Upper lobe of right lung (tissue), 1 donor: ENCODE measurements at regions not wholly inside any gene's neighbourhood (a gene's known extent, or its start where the extent isn't known, plus 50 kb on each side); places are given as distances from the start of the nearest gene placed in this dataset.
"Not testable (repeated sequence)": the region's sequence is repeated elsewhere in the genome, so short reads cannot be mapped to it uniquely, and the experiment has no call there.

ENCODE experiments used
- ATAC-seq: fragments of 200-7000 bp; cut with Tn5 transposase; one replicate; pipeline ENCODE4 v1.9.1; 2020; ENCODE audit warnings: mild to moderate bottlenecking, moderate library complexity
- DNase-seq: peaks from one replicate; pipeline ENCODE4 v3.0.0-alpha.2; 2020
- H3K27ac ChIP-seq: fragments of 200-600 bp; one replicate; pipeline ENCODE4 v1.8.0; 2022
- H3K27me3 ChIP-seq: fragments of 200-600 bp; one replicate; pipeline ENCODE4 v1.8.0; 2022; ENCODE audit warnings: mild to moderate bottlenecking
- H3K36me3 ChIP-seq: fragments of 200-600 bp; one replicate; pipeline ENCODE4 v1.8.0; 2022
- H3K4me1 ChIP-seq: fragments of 200-600 bp; one replicate; pipeline ENCODE4 v1.8.0; 2022
- H3K4me3 ChIP-seq: fragments of 200-600 bp; one replicate; pipeline ENCODE4 v1.8.0; 2022; ENCODE audit warnings: mild to moderate bottlenecking
- H3K9me3 ChIP-seq: fragments of 200-600 bp; one replicate; pipeline ENCODE4 v1.8.0; 2022
- intact Hi-C: fragments of 100-400 bp; cut with DNase I; formaldehyde crosslinking; loops from one replicate; pipeline ENCODE4 v1.11.0; 2022
- TF ChIP-seq, protein P1 (sequence below): fragments of 200-600 bp; IDR thresholded peaks from one replicate; pipeline ENCODE4 v1.8.0; 2022; ENCODE audit warnings: antibody characterized with exemption
- donor health status: DM: no; HTN: yes; CAD: no; lungs with severe emphysema.

- Histone ChIP-seq H3K4me3 (no peak overlapping the region), H3K36me3 (no peaks in the 10 kb centered on the region), H3K9me3 (no peaks in the 10 kb centered on the region), H3K27me3 (no peaks in the 10 kb centered on the region), H3K27ac (no peak overlapping the region), H3K4me1 (no peaks in the 10 kb centered on the region)
- TF ChIP-seq, protein P1, sequence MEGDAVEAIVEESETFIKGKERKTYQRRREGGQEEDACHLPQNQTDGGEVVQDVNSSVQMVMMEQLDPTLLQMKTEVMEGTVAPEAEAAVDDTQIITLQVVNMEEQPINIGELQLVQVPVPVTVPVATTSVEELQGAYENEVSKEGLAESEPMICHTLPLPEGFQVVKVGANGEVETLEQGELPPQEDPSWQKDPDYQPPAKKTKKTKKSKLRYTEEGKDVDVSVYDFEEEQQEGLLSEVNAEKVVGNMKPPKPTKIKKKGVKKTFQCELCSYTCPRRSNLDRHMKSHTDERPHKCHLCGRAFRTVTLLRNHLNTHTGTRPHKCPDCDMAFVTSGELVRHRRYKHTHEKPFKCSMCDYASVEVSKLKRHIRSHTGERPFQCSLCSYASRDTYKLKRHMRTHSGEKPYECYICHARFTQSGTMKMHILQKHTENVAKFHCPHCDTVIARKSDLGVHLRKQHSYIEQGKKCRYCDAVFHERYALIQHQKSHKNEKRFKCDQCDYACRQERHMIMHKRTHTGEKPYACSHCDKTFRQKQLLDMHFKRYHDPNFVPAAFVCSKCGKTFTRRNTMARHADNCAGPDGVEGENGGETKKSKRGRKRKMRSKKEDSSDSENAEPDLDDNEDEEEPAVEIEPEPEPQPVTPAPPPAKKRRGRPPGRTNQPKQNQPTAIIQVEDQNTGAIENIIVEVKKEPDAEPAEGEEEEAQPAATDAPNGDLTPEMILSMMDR: no peak
- no peak for ATAC-seq
- DNase-seq: no peak
- intact Hi-C loops: no loop called here
Observed at GRCh38 chr1:208737922-208738321, 493.7 kb upstream of the PLXNA2 start.

DNA sequence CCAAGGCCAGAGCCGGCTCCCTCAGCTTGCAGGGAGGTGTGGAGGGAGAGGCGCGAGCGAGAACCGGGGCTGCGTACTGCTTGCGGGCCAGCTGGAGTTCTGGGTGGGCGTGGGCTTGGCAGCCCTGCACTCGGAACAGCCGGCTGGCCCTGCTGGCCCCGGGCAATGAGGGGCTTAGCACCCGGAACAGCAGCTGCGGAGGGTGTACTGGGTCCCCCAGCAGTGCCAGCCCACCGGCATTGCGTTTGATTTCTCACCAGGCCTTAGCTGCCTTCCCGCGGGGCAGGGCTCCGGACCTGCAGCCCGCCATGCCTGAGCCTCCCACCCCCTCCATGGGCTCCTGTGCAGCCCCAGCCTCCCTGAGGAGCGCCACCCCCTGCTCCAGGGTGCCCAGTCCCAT is 495.5 kb upstream of the PLXNA2 start:
- H3K9me3 ChIP-seq, ATAC-seq, DNase-seq, H3K4me3 ChIP-seq, H3K4me1 ChIP-seq, H3K27me3 ChIP-seq, intact Hi-C loops, H3K36me3 ChIP-seq, H3K27ac ChIP-seq: not testable (repeated sequence)

- H3K27ac ChIP-seq: no peak overlapping the region
- ATAC-seq (no peak), DNase-seq (no peak)
- no peaks in the 10 kb centered on the region for H3K36me3 ChIP-seq
- intact Hi-C loops: no loop called here
- H3K9me3 ChIP-seq: no peaks in the 10 kb centered on the region
- H3K4me3 ChIP-seq: no peak overlapping the region
- TF ChIP-seq, protein P1: no peak
- H3K4me1 ChIP-seq: no peaks in the 10 kb centered on the region
- H3K27me3 ChIP-seq: no peaks in the 10 kb centered on the region
Observed at GRCh38 chr1:208741296-208741695, 497.1 kb upstream of the PLXNA2 start.

DNA sequence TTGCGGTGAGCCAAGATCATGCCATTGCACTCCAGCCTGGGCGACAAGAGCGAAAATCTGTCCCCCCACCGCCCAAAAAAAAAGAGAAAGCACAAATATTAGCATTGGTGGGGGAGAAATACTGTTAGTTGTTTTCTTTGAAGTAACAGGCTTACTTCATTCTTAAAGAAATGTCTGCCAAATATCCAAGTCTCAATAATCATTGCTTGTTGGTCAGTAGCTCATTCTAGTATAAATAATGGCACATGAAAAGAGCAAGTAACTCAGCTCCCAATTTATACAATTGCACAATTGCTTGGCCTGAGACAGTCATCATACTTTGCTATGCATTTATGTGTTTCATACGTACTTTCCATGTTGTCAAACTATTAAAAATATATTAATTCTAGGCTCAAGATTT is 499.2 kb upstream of the PLXNA2 start:
- no peak for DNase-seq
- H3K36me3 ChIP-seq: no peaks in the 10 kb centered on the region
- H3K27me3 ChIP-seq: no peaks in the 10 kb centered on the region
- H3K9me3 ChIP-seq: no peaks in the 10 kb centered on the region
- H3K27ac ChIP-seq: no peak overlapping the region
- H3K4me1 ChIP-seq: no peaks in the 10 kb centered on the region
- TF ChIP-seq, protein P1: no peak
- H3K4me3 ChIP-seq: no peak overlapping the region
- no peak for ATAC-seq
- intact Hi-C loops: no loop called here

- Histone ChIP-seq H3K9me3 (no peaks in the 10 kb centered on the region), H3K36me3 (no peaks in the 10 kb centered on the region), H3K4me1 (no peaks in the 10 kb centered on the region), H3K27me3 (no peaks in the 10 kb centered on the region), H3K27ac (no peak overlapping the region), H3K4me3 (no peak overlapping the region)
- DNase-seq: no peak
- TF ChIP-seq, protein P1: no peak
- ATAC-seq: no peak
- intact Hi-C loops: no loop called here
Observed at GRCh38 chr1:208747979-208748378, 503.8 kb upstream of the PLXNA2 start.

DNA sequence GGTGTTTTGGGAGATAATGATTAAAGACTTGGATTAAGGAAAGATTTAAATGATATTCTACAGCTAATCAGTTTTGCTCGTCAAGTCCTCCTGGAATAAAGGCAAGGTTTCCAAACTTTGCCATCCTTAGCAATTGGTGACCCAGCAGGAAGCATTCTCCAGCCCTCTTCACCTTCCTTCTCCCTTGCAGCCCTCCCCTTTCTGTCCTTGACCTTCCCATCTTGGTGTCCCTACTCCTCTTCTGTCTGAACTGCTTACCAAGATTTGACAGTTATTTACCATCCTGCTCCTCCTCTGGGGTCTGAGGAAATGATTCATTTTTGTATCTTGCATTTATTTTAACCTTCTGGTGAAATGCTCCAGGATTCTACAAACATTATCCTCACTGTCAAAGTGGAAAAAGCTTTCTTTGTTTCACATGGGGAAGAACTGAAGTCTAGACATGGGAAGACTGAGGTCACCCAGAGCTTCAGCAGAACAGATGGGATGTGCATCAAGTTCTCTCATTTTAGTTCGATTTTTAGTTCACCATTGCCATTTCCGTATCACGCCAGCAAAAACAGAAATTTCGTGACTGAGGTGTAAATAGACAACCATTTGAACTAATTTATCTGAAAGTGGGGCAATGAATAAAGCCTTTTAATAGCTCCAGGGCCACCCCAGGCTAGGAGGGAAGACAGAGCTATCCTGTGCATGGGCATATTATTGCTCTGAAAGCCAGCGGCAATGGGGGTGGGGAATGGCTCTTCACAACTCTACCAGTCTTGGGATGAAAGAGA is 504.4 kb upstream of the PLXNA2 start:
- no peaks in the 10 kb centered on the region for H3K36me3 ChIP-seq

More for the DNA sequence above, 504.4 kb upstream of the PLXNA2 start:
- intact Hi-C loops: no loop called here
- TF ChIP-seq, protein P1: no peak
- no peaks in the 10 kb centered on the region for H3K9me3 ChIP-seq
- ATAC-seq (no peak), DNase-seq (no peak)
- H3K27me3 ChIP-seq: no peaks in the 10 kb centered on the region
- H3K27ac ChIP-seq: no peak overlapping the region
- no peak overlapping the region for H3K4me3 ChIP-seq
- no peaks in the 10 kb centered on the region for H3K4me1 ChIP-seq
